ENCODE measurements at regions not wholly inside any gene's neighbourhood (a gene's known extent, or its start where the extent isn't known, plus 50 kb on each side); places are given as distances from the start of the nearest gene placed in this dataset.

DNA sequence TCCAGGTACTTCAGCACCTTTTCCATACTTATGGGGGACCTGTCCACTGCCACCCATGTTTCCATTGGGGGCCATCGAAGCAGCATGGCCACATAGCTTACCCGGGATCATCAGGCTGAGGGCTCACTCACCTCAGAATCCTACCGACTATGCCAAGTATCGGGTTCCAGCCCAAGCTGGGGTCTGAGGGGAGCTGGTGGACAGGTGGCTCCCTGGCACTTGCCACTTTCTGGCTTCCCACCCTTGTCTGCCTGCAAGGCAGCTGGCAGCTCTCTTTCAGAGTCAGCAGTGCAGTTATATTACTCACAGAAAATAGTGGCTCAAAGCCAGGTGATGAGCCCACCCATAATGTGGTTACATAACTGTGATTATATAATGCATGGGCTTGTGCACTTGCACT lies 1153.8 kb downstream of the STIM2 start:
- no peak for TF ChIP-seq POLR2A (IDR thresholded peaks at IDR 0.05)
- TF ChIP-seq, protein P1, sequence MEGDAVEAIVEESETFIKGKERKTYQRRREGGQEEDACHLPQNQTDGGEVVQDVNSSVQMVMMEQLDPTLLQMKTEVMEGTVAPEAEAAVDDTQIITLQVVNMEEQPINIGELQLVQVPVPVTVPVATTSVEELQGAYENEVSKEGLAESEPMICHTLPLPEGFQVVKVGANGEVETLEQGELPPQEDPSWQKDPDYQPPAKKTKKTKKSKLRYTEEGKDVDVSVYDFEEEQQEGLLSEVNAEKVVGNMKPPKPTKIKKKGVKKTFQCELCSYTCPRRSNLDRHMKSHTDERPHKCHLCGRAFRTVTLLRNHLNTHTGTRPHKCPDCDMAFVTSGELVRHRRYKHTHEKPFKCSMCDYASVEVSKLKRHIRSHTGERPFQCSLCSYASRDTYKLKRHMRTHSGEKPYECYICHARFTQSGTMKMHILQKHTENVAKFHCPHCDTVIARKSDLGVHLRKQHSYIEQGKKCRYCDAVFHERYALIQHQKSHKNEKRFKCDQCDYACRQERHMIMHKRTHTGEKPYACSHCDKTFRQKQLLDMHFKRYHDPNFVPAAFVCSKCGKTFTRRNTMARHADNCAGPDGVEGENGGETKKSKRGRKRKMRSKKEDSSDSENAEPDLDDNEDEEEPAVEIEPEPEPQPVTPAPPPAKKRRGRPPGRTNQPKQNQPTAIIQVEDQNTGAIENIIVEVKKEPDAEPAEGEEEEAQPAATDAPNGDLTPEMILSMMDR (IDR thresholded peaks at IDR 0.05) = no peak

All from body of pancreas (tissue), 4 donors.